ENCODE measurements at regions not wholly inside any gene's neighbourhood (a gene's known extent, or its start where the extent isn't known, plus 50 kb on each side); places are given as distances from the start of the nearest gene placed in this dataset.
"Not testable (repeated sequence)": the region's sequence is repeated elsewhere in the genome, so short reads cannot be mapped to it uniquely, and the experiment has no call there.

- no peak for DNase-seq
Observed at GRCh38 chr15:62272290-62272689, 107.2 kb upstream of the C2CD4B start.

- no peak for DNase-seq
Observed at GRCh38 chr15:62275831-62276230, 110.7 kb upstream of the C2CD4B start.

- DNase-seq, result no peak
Observed at GRCh38 chr15:62277816-62278394, 112.8 kb upstream of the C2CD4B start.

- no peak for DNase-seq
Observed at GRCh38 chr15:62278534-62278933, 113.4 kb upstream of the C2CD4B start.

GRCh38 chr15:62279041-62279440, 114.0 kb upstream of the C2CD4B start:
- DNase-seq, result no peak

- no peak for DNase-seq
Observed at GRCh38 chr15:62280625-62281024, 115.5 kb upstream of the C2CD4B start.

GRCh38 chr15:62281801-62282200, 116.7 kb upstream of the C2CD4B start:
- not testable (repeated sequence) for DNase-seq

- no peak for DNase-seq
Observed at GRCh38 chr15:62287066-62287857, 122.2 kb upstream of the C2CD4B start.

- DNase-seq, result no peak
Observed at GRCh38 chr15:62288361-62289017, 123.4 kb upstream of the C2CD4B start.

- DNase-seq, result no peak
Observed at GRCh38 chr15:62291262-62291661, 126.2 kb upstream of the C2CD4B start.

- no peak for DNase-seq
Observed at GRCh38 chr15:62296756-62297507, 131.8 kb upstream of the C2CD4B start.

GRCh38 chr15:62297522-62297921, 132.4 kb upstream of the C2CD4B start:
- no peak for DNase-seq

- no peak for DNase-seq
Observed at GRCh38 chr15:62297933-62298332, 132.8 kb upstream of the C2CD4B start.

GRCh38 chr15:62298811-62299210, 133.7 kb upstream of the C2CD4B start:
- no peak for DNase-seq

GRCh38 chr15:62299541-62299940, 134.5 kb upstream of the C2CD4B start:
- no peak for DNase-seq

GRCh38 chr15:62301993-62302675, 137.0 kb upstream of the C2CD4B start:
- no peak for DNase-seq

- peak; percentile 9 for DNase-seq
Observed at GRCh38 chr15:62306851-62307504, 141.9 kb upstream of the C2CD4B start.

- no peak for DNase-seq
Observed at GRCh38 chr15:62307551-62307950, 142.5 kb upstream of the C2CD4B start.

GRCh38 chr15:62316413-62317060, 151.5 kb upstream of the C2CD4B start:
- no peak for DNase-seq

GRCh38 chr15:62320259-62320658, 155.2 kb upstream of the C2CD4B start:
- DNase-seq, result no peak

- no peak for DNase-seq
Observed at GRCh38 chr15:62323353-62323890, 158.3 kb upstream of the C2CD4B start.

Measured in CD4-positive, alpha-beta T cell treated with Interleukin-10 for 1 hour (primary cell).